HepG2 (cell line): ENCODE measurements at regions not wholly inside any gene's neighbourhood (a gene's known extent, or its start where the extent isn't known, plus 50 kb on each side); places are given as distances from the start of the nearest gene placed in this dataset.

Source experiments
- ATAC-seq: fragments of 200-7000 bp; cut with Tn5 transposase; 3 replicates; pipeline ENCODE4 v1.9.1; 2020; ENCODE audit warnings: mild to moderate bottlenecking, moderate library complexity
- BruUV-seq: library from RNA; stranded (reverse); fragments of 400-500 nt; replicated peaks from 2 replicates; lab custom pipeline; 2021; lab: Mats Ljungman, UMichigan
- CTCF ChIA-PET: fragments of 300-600 bp; formaldehyde crosslinking; extraction: SDS; loops from one replicate; lab custom pipeline; 2021; ENCODE audit warnings: low total read pairs, inconsistent platforms, low intra/inter-chr PET ratio; lab: Yijun Ruan, JAX
- POLR2A ChIA-PET: fragments of 350-600 bp; sonication (Branson Sonifier 250); formaldehyde crosslinking; loops from one replicate; lab custom pipeline; 2020; ENCODE audit warnings: antibody characterized with exemption, inconsistent platforms; lab: Yijun Ruan, JAX
- DNase-seq: peaks from one replicate; pipeline ENCODE4 v3.0.0-alpha.2; 2015; ENCODE audit warnings: low spot score
- FAIRE-seq: peaks from 3 replicates; lab custom pipeline; 2011; peaks lifted over from hg19 to GRCh38; lab: Jason Lieb, UNC
- H2AFZ ChIP-seq: one replicate; pipeline ENCODE4 v1.6.1; 2011; ENCODE audit warnings: low read length, inconsistent platforms
- H3K27ac ChIP-seq: fragments of 300-600 bp; 3 replicates; pipeline ENCODE4 v1.8.0; 2011; ENCODE audit warnings: mixed run types, mild to moderate bottlenecking, mixed read lengths, low read length, inconsistent platforms; ENCODE audit not compliant: insufficient read depth; ENCODE audit errors: extremely low read length
- H3K27me3 ChIP-seq, 2 experiments: fragments of 200-600 bp in 1 of 2; 2 replicates in 1 of 2; 3 replicates in 1 of 2; pipeline versions ENCODE4 v1.6.0 to v1.8.0; 2011; ENCODE audit warnings: low read length in 2 of 2, mild to moderate bottlenecking in 2 of 2, moderate library complexity in 2 of 2, inconsistent platforms in 1 of 2; ENCODE audit not compliant: insufficient read depth in 2 of 2, control insufficient read depth in 1 of 2
- H3K36me3 ChIP-seq, 2 experiments: fragments of 200-600 bp in 1 of 2; replicated peaks in 1 of 2; 2 replicates in 1 of 2; 3 replicates in 1 of 2; pipeline versions ENCODE4 v1.5.1 to v1.8.0; 2011; ENCODE audit warnings: low read length in 2 of 2, inconsistent platforms in 1 of 2; ENCODE audit not compliant: insufficient read depth in 2 of 2, control insufficient read depth in 1 of 2
- H3K4me1 ChIP-seq: 2 replicates; pipeline ENCODE4 v1.5.1; 2012; ENCODE audit warnings: low read length, inconsistent platforms; ENCODE audit not compliant: insufficient read depth
- H3K4me2 ChIP-seq: 2 replicates; pipeline ENCODE4 v1.6.0; 2011; ENCODE audit warnings: low read depth, low read length, inconsistent platforms
- H3K4me3 ChIP-seq, 3 experiments: fragments of 200-600 bp in 1 of 3; sonication (generic), shearing (Covaris generic) in 1 of 3; replicated peaks in 1 of 3; 2 replicates each; pipeline ENCODE4 v1.5.1; 2011 to 2016; ENCODE audit warnings: low read length in 3 of 3, inconsistent platforms in 2 of 3, low read depth in 2 of 3, mild to moderate bottlenecking in 2 of 3, control low read depth in 1 of 3, mixed read lengths in 1 of 3; ENCODE audit not compliant: insufficient read depth in 1 of 3
- H3K79me2 ChIP-seq: one replicate; pipeline ENCODE4 v1.6.1; 2011; ENCODE audit warnings: low read length, inconsistent platforms; ENCODE audit not compliant: insufficient read depth
- H3K9ac ChIP-seq: 2 replicates; pipeline ENCODE4 v1.6.0; 2011; ENCODE audit warnings: mild to moderate bottlenecking, low read depth, low read length, inconsistent platforms; ENCODE audit not compliant: insufficient read depth
- H3K9me3 ChIP-seq: 2 replicates; pipeline ENCODE4 v1.5.1; 2012; ENCODE audit warnings: mild to moderate bottlenecking, low read length
- H4K20me1 ChIP-seq: 2 replicates; pipeline ENCODE4 v1.6.0; 2011; ENCODE audit warnings: inconsistent platforms, mild to moderate bottlenecking, low read length, moderate library complexity; ENCODE audit not compliant: insufficient read depth
- HNF4A ChIP-seq: sonication (generic); formaldehyde crosslinking; IDR thresholded peaks from 2 replicates; pipeline ENCODE4 v1.4.0; 2020; ENCODE audit warnings: missing genetic modification reagents
- MEIS2 ChIP-seq: sonication (generic); formaldehyde crosslinking; IDR thresholded peaks from 2 replicates; pipeline ENCODE4 v1.9.0; 2021; ENCODE audit warnings: mild to moderate bottlenecking, missing genetic modification reagents
- SIN3B ChIP-seq: fragments of 150-350 bp; IDR thresholded peaks from 2 replicates; pipeline ENCODE4 v1.6.1; 2014; ENCODE audit warnings: low read length
- ZBTB1 ChIP-seq: sonication (generic); formaldehyde crosslinking; IDR thresholded peaks from 2 replicates; pipeline ENCODE4 v1.4.0; 2020; ENCODE audit warnings: missing genetic modification reagents, borderline replicate concordance
- ZNF563 ChIP-seq: sonication (generic); formaldehyde crosslinking; IDR thresholded peaks from 2 replicates; pipeline ENCODE4 v1.8.0; 2022; ENCODE audit warnings: mild to moderate bottlenecking, moderate library complexity, missing genetic modification reagents
- ZNF607 ChIP-seq: sonication (generic); formaldehyde crosslinking; IDR thresholded peaks from 2 replicates; pipeline ENCODE4 v1.5.1; 2020; ENCODE audit warnings: missing genetic modification reagents, mild to moderate bottlenecking, borderline replicate concordance
- WGBS: methylation state at CpG from one replicate; pipeline ENCODE4 v1.1.6; 2017; ENCODE audit warnings: low lambda C conversion rate; 5-methylcytosine and 5-hydroxymethylcytosine counted together
- in situ Hi-C: cut with HindIII; loops from 2 replicates; pipeline ENCODE4 v1.10.0; 2017; ENCODE audit warnings: low pct_unique_long_range_greater_than_20kb; ENCODE audit not compliant: extremely low pct_ligation_motif_present
- intact Hi-C: fragments of 100-400 bp; cut with micrococcal nuclease; formaldehyde crosslinking; loops from one replicate; pipeline ENCODE4 v1.10.0; 2022; ENCODE audit not compliant: unreplicated experiment
- TF ChIP-seq, protein P1 (sequence below): fragments of 450-650 bp; IDR thresholded peaks from 2 replicates; pipeline ENCODE4 v1.6.1; 2016
- TF ChIP-seq, protein P2 (sequence below): sonication (generic); formaldehyde crosslinking; IDR thresholded peaks from 2 replicates; pipeline ENCODE4 v1.5.1; 2020; ENCODE audit warnings: missing genetic modification reagents, mild to moderate bottlenecking, borderline replicate concordance
- TF ChIP-seq, protein P3 (sequence below): sonication (generic); formaldehyde crosslinking; IDR thresholded peaks from 2 replicates; pipeline ENCODE4 v1.5.0; 2020; ENCODE audit warnings: mild to moderate bottlenecking, missing genetic modification reagents
- TF ChIP-seq, protein P4 (sequence below): sonication (generic); formaldehyde crosslinking; IDR thresholded peaks from 2 replicates; pipeline ENCODE4 v1.8.1; 2023; ENCODE audit warnings: mild to moderate bottlenecking, inconsistent platforms, moderate library complexity, missing genetic modification reagents, borderline replicate concordance

DNA sequence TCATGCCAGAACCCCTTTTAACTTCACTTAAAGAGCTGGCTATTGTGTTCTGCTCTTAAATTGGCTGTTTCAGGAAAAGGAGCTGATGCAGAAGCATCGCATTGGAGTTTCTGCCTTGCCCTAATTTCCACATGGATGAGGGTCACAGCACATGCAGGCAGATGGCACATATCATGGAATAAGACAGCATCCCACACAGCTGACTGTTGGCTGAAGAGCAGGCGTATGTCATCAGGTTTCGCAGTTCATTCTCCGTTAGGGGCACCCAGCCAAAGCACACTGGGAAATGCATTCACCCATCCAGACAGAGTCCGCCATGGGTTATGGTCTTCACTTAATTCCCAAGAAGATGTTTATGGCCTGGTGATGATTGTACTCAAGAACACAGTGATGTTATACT lies 572.5 kb downstream of the LIG4 start:
- Histone ChIP-seq H4K20me1 (no peaks in the 10 kb centered on the region), H3K4me2 (no peak overlapping the region), H3K36me3 (no peaks in the 10 kb centered on the region), H3K79me2 (no peaks in the 10 kb centered on the region), H3K27me3 (no peaks in the 10 kb centered on the region; a peak in 1 of 5 replicates), H3K4me3 (no peak overlapping the region), H2AFZ (no peak overlapping the region), H3K9ac (no peak overlapping the region), H3K4me1 (no peaks in the 10 kb centered on the region), H3K27ac (no peak overlapping the region), H3K9me3 (no peaks in the 10 kb centered on the region)
- TF ChIP-seq, protein P1, sequence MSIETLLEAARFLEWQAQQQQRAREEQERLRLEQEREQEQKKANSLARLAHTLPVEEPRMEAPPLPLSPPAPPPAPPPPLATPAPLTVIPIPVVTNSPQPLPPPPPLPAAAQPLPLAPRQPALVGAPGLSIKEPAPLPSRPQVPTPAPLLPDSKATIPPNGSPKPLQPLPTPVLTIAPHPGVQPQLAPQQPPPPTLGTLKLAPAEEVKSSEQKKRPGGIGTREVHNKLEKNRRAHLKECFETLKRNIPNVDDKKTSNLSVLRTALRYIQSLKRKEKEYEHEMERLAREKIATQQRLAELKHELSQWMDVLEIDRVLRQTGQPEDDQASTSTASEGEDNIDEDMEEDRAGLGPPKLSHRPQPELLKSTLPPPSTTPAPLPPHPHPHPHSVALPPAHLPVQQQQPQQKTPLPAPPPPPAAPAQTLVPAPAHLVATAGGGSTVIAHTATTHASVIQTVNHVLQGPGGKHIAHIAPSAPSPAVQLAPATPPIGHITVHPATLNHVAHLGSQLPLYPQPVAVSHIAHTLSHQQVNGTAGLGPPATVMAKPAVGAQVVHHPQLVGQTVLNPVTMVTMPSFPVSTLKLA, result peak; percentile 28; the same call in 1 of the 2 replicates
- TF ChIP-seq, protein P2, sequence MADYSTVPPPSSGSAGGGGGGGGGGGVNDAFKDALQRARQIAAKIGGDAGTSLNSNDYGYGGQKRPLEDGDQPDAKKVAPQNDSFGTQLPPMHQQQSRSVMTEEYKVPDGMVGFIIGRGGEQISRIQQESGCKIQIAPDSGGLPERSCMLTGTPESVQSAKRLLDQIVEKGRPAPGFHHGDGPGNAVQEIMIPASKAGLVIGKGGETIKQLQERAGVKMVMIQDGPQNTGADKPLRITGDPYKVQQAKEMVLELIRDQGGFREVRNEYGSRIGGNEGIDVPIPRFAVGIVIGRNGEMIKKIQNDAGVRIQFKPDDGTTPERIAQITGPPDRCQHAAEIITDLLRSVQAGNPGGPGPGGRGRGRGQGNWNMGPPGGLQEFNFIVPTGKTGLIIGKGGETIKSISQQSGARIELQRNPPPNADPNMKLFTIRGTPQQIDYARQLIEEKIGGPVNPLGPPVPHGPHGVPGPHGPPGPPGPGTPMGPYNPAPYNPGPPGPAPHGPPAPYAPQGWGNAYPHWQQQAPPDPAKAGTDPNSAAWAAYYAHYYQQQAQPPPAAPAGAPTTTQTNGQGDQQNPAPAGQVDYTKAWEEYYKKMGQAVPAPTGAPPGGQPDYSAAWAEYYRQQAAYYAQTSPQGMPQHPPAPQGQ (CRISPR knock-in tag), result no peak
- intact Hi-C loops (no loop called here), in situ Hi-C loops (no loop called here)
- WGBS, result 14% methylated on average over 5 of the region's 5 CpGs
- FAIRE-seq (no peak), ATAC-seq (no peak), DNase-seq (no peak)
- POLR2A ChIA-PET, result no interaction called here
- CTCF ChIA-PET, result no interaction called here
- BruUV-seq, result no TSS peak

DNA sequence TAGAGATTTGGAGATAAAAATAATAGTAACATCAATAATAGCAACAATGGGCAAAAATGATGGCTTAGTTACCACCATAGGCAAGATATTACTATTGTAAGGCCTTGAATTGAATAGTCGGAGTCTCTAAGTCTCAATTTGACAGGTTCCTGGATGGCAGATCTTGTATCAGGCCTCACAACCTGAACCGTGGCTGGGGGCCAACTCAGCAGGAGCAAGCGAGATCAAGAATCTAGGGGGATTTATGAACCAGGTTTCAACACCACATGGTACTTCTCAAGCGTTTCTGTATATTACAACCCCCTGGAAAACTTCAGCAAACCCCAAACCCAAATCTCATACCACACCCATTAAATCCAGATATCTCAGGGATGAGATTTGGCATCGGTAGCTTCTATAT lies 573.8 kb downstream of the LIG4 start:
- no TSS peak for BruUV-seq
- H3K36me3 ChIP-seq, result no peaks in the 10 kb centered on the region
- H3K27me3 ChIP-seq, result no peaks in the 10 kb centered on the region
- no peaks in the 10 kb centered on the region for H3K79me2 ChIP-seq
- POLR2A ChIA-PET, result no interaction called here
- DNase-seq (no peak), FAIRE-seq (no peak), ATAC-seq (no peak)
- no peak overlapping the region for H2AFZ ChIP-seq
- WGBS, result 4% methylated on average over 5 of the region's 5 CpGs
- CTCF ChIA-PET, result no interaction called here
- H3K9me3 ChIP-seq, result no peaks in the 10 kb centered on the region
- H3K27ac ChIP-seq, result no peak overlapping the region
- intact Hi-C loops (no loop called here), in situ Hi-C loops (no loop called here)
- no peak overlapping the region for H3K4me2 ChIP-seq
- no peaks in the 10 kb centered on the region for H4K20me1 ChIP-seq
- no peaks in the 10 kb centered on the region for H3K4me1 ChIP-seq
- H3K4me3 ChIP-seq, result no peak overlapping the region
- no peak overlapping the region for H3K9ac ChIP-seq
- TF ChIP-seq ZBTB1 (CRISPR knock-in tag), result no peak
- TF ChIP-seq, protein P3, sequence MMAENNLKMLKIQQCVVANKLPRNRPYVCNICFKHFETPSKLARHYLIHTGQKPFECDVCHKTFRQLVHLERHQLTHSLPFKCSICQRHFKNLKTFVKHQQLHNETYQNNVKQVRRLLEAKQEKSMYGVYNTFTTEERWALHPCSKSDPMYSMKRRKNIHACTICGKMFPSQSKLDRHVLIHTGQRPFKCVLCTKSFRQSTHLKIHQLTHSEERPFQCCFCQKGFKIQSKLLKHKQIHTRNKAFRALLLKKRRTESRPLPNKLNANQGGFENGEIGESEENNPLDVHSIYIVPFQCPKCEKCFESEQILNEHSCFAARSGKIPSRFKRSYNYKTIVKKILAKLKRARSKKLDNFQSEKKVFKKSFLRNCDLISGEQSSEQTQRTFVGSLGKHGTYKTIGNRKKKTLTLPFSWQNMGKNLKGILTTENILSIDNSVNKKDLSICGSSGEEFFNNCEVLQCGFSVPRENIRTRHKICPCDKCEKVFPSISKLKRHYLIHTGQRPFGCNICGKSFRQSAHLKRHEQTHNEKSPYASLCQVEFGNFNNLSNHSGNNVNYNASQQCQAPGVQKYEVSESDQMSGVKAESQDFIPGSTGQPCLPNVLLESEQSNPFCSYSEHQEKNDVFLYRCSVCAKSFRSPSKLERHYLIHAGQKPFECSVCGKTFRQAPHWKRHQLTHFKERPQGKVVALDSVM, result no peak
- no peak for TF ChIP-seq HNF4A (CRISPR knock-in tag)
- no peak for TF ChIP-seq ZNF563
- no peak for TF ChIP-seq MEIS2 (CRISPR knock-in tag)
- TF ChIP-seq SIN3B, result no peak
- TF ChIP-seq, protein P4, sequence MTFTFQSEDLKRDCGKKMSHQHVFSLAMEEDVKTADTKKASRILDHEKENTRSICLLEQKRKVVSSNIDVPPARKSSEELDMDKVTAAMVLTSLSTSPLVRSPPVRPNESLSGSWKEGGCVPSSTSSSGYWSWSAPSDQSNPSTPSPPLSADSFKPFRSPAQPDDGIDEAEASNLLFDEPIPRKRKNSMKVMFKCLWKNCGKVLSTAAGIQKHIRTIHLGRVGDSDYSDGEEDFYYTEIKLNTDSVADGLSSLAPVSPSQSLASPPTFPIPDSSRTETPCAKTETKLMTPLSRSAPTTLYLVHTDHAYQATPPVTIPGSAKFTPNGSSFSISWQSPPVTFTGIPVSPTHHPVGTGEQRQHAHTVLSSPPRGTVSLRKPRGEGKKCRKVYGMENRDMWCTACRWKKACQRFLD (CRISPR knock-in tag), result no peak
- no peak for TF ChIP-seq ZNF607 (CRISPR knock-in tag)
